ENCODE measurements at regions not wholly inside any gene's neighbourhood (a gene's known extent, or its start where the extent isn't known, plus 50 kb on each side); places are given as distances from the start of the nearest gene placed in this dataset.

DNA sequence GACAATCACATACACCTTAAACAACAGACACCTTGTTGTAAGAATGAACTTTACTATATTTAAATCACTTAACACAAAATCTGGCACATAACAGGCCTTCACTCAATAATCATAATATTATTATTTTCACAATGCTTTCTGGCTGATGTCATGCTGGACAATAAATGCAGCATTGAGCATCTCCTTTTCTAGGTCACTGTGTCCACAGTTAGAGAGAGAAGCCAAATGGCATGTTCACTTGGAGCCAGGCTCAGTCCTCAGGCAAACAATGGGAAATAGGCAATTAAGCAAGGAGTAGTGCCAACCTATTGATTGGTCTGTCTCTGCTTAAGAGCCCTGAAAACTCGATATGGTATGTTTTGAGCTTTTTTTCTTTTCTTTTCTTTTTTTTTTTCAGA, 50.6 kb upstream of the KLF4 start:
- TF ChIP-seq, protein P1, sequence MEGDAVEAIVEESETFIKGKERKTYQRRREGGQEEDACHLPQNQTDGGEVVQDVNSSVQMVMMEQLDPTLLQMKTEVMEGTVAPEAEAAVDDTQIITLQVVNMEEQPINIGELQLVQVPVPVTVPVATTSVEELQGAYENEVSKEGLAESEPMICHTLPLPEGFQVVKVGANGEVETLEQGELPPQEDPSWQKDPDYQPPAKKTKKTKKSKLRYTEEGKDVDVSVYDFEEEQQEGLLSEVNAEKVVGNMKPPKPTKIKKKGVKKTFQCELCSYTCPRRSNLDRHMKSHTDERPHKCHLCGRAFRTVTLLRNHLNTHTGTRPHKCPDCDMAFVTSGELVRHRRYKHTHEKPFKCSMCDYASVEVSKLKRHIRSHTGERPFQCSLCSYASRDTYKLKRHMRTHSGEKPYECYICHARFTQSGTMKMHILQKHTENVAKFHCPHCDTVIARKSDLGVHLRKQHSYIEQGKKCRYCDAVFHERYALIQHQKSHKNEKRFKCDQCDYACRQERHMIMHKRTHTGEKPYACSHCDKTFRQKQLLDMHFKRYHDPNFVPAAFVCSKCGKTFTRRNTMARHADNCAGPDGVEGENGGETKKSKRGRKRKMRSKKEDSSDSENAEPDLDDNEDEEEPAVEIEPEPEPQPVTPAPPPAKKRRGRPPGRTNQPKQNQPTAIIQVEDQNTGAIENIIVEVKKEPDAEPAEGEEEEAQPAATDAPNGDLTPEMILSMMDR (IDR thresholded peaks at IDR 0.05; ENCODE audit: low read depth, low read length, poor library complexity, severe bottlenecking) = no peak
- no peak for TF ChIP-seq EZH2phosphoT487 (IDR thresholded peaks at IDR 0.05; ENCODE audit: borderline replicate concordance, low read length)
